HEK293 (cell line): ENCODE measurements at regions not wholly inside any gene's neighbourhood (a gene's known extent, or its start where the extent isn't known, plus 50 kb on each side); places are given as distances from the start of the nearest gene placed in this dataset.

Experiments used
- CTCF ChIP-seq: fragments of 450-650 bp; formaldehyde crosslinking; IDR thresholded peaks from 2 replicates; pipeline ENCODE4 v1.5.1; 2016; ENCODE audit warnings: missing biosample characterization, missing genetic modification characterization
- PATZ1 ChIP-seq: fragments of 450-650 bp; formaldehyde crosslinking; IDR thresholded peaks from 2 replicates; pipeline ENCODE4 v1.5.1; 2016; ENCODE audit warnings: missing biosample characterization, missing genetic modification characterization

GRCh38 chr1:68815632-68816031 lies 318.8 kb upstream of the DEPDC1 start:
- TF ChIP-seq CTCF (tag by site-specific recombination) (no peak), PATZ1 (tag by site-specific recombination) (no peak)
